ENCODE measurements at regions not wholly inside any gene's neighbourhood (a gene's known extent, or its start where the extent isn't known, plus 50 kb on each side); places are given as distances from the start of the nearest gene placed in this dataset.

DNA sequence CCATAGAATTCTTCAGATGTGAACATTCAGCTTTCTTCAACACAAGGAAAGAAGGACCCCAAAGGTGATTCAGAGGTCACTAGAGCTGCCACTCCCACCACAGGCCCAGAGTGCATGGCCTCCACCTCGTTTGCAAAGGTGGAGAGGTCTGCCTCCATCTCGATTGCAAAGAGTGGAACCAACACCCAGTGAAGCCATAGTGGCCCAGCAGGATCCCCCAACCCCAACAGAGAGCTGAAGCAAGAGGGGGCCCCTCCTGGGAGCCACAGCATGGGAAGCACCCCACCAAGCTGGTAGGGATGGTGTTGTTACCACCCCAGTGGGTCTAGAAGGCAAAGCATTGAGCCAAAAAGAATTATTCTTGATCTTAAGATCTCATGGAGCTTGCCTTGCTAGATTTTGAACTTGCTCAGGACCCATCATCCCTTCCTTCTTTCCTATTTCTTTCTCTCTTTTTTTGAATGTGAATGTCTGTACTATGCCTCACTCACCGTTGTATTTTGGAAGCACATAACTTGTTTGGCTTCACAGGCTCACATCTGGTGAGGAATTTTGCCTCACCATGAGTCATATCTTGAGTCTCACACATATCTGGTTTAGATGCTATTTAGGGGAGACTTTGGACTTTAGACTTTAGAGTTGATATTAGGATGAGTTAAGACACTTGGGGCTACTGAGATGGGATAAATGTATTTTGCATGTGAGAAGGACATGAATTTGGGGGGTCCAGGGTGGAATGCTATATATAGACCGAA, 119.2 kb downstream of the ANKRD60 start:
- DNase-seq: no peak

DNA sequence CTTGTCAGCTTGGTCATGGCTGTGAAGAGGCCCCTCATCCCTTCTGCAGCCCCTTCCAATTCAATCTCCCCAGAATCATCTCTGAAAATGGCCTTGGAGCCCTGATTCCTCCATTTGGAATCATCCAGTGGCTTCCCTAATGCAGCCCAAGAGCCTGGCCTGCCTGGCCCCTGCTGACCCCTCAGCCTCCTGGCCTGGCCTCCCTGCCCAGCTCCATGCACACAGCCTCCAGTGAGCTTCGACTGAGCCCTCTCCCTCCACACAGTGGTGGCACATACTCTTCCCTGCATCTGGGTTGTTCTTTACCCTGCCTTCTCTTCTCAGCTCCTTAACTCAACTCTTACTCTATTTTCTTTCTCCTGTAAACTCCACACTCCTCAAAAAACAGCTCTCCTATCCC, 120.9 kb downstream of the ANKRD60 start:
- DNase-seq: no peak

DNA sequence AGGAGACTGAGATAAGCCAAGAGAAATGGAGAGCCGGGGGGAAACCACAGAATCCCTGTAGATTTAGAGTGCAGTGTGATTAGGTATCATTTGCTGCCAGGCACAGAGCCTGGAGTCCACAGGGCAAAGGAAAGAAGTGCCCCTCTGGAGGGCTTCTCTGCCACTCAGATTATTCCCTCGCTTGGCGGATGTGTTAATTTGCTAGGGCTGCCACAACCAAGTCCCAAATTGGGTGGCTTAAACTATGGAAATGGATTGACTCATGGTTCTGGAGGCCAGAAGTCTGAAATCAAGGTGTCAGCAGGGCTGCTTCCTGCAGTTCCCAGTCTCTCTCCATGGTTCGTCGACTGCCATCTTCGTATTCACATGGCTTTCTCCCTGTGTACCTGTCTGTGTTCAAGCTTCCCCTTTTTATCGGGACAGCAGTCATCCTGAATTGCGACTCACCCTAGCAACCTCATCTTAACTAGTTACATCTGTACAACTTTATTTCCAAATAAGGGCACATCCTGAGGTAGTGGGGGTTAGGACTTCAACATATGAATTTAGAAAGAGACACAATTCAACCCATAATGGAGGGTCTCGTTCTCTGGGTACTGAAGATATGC, 122.2 kb downstream of the ANKRD60 start:
- DNase-seq: no peak

DNA sequence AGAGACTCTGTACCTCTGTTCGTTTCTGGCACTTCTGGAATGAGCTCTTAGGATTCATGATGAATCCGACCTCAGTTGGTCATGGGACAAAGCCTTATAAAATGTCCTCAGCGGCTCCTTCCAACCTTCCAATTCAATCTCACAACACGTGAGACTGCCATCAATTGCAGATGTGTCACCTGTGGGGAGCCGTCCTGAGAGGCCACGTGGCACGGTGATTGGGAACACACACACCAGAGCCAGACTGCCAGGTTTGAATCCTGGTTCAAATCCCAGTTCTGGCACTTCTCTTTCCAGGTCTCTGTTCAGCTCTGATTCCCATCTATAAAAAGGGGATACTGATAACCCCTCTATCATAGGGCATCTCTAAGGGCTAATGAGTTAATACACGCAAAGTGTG, 124.5 kb downstream of the ANKRD60 start:
- DNase-seq: no peak

DNA sequence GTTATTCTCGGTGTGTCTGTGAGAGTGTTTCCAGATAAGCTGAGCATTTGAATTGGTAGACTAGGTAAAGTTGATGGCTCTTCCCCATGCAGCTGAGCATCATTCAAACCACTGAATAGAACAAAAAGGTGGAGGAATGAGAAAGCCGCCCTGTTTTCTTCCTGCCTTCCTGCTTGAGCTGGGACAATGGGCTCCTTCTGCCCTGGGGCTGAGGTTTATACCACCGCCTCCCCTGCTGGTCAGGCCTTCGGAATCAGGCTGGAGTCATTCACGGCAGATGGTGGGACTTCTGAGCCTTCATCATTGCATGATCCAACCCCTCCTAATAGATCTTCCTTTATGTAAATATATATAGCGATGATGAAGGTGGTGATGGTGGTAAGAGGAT, 124.9 kb downstream of the ANKRD60 start:
- DNase-seq: no peak

DNA sequence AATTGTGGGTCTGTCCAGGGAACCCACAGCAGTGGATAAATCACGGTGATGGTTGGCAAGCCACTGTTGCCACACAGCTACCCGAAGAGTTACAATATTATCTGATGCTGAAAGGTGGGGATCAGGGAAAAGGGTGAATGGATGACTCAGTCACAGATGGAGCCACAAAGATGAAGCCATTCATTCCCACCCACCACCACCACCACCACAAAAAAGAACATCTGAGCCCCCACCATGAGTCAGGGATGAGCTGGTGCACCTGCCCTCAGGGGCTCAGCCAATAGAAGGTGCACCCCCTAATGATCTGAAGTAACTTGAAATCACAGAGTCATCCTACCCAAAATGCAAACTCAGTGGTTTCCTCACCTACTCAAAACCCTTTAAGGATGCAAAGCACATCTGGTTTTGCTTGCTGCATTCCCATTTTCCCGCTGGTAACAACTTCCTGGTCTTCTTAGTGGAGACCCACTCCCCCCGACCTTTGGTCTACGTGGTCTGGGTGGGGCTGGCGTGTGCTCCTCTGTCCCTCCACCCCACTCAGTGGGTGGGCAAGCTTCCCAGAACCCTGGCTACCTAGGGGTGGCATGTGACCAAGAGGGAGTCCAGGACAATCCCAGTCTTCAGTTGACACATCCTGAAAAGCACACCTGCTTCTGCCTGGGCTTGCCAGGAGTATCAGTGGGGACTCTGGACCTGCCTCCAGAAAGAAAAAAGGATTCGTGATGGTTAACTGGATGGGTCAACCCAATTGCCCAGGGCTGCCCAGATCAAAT, 125.5 kb downstream of the ANKRD60 start:
- peak; percentile 66 for DNase-seq

DNA sequence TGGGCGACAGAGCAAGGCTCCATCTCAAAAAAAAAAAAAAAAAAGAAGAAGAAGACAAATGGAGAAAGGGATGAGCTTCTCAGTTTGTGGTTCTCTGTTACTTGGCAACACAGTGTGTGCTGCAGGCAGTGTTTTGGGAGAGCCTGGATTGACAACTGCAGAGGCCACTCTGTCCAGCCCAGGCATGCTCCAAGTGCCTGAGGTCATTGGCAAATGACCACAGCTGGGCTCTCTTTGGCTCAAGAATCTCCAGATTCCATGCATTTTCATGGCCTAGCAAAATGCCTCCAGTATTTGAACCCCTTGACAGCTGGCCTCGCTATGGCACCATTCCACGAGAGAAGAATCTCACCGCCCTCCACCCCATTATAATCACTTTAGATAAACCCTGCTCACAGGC, 126.2 kb downstream of the ANKRD60 start:
- DNase-seq: no peak

DNA sequence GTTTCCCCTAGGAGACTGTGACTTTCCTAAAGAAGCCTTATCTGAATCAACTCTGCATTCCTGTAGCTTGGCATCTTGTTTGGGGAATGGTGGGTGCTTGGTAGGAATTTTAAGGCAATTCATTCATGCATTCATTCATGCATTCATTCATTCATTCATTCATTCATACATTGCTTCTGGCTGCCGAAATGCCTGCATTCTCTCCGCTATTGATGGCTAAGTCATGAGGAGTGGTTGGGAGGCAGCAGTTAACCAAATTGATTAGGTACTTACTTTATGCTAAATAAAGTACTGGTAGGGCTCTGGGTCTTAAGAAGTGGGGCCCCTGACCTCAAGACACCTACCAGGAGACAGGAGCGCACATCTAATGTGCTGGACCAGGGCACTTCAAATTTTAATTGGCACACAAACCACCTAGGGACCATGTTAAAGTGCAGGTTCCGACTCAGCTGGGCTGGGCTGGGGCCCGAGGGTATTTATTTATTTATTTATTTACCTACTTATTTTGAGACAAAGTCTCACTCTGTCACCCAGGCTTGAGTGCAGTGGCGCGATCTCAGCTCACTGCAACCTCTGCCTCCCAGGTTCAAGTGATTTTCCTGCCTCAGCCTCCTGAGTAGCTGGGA, 127.6 kb downstream of the ANKRD60 start:
- DNase-seq: no peak

DNA sequence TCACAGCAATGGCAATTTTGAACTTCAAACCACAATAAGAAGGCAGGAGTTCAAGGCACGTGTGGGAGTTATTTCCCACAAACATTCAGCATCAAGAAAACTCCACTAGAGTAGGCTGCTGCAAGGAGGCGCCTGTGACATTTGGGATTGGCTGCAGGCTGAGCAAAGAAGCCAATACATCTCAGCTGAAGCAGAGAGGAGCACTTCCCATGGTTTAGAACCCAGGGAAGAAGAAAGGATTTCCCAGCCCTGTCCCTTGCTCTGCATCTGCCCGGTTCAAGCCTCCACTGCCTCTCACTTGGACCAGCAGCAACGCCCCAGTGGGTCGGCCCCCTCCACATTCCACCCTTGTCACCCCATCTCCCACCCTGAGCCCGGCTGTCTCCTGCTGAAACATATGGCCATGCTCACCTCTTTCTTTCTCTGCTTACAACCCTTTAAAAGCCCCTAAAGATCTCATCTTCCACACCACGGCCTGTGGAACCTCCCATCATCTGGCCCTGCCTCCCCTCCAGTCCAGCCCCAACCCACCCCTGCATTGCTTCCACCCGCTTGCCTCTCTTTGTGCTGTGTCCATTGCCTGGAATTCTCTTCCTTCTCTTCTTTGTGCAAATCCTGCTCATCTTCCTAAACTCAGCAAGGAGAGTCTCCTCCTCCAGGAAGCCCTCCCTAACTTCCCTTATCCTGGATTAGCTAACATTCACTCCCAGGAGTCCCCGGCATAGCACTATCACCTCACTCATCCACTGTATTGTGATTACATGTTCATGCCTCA, 128.3 kb downstream of the ANKRD60 start:
- DNase-seq: no peak

DNA sequence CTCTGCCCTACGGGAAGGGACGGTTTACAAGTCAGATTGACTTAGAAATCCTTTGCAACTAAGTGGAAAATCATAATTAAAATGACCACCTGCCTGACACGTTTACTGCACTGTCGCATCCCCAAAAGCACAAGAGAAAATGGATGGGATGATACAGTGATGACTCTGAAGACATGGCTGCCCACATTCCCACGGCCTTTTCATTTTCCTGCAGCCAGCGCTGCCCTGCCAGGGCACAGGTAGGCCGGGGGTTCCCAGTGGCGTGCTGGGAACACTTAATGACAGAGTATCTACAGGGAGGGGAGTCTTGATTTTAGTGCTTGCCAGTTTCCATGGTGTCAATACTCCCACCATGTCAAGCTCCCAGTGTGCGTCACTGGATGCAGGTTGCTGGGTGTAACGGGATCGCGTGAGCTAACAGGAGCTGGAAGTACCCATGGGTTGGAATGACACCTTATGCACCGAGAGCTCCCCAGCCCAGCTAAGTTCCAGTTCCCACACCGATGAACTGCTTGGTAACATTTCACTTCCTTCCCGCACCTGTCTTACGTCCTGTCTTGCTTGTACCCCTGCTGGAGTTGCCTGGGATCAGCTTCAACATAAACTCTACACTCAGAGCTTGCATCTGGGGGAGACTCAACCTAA, 129.0 kb downstream of the ANKRD60 start:
- no peak for DNase-seq

DNA sequence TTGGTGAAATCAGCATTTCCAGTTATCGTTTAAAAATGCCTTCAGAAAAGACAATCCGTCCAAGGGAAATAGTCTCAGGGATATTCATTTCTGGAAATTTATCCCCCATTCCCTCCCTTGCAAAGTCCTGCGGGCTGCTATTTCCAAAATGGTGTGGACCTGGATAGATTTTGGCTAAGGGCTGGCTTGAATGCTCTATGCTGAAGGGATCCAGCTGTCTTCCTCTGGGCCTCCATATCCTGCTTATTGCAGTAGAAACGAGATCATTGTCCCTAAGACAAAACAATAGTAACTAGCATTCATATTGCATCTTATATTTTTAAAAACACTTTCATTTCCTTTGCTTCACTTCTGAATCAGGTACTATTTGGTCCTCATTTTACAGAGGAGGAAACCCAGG, 129.9 kb downstream of the ANKRD60 start:
- no peak for DNase-seq

DNA sequence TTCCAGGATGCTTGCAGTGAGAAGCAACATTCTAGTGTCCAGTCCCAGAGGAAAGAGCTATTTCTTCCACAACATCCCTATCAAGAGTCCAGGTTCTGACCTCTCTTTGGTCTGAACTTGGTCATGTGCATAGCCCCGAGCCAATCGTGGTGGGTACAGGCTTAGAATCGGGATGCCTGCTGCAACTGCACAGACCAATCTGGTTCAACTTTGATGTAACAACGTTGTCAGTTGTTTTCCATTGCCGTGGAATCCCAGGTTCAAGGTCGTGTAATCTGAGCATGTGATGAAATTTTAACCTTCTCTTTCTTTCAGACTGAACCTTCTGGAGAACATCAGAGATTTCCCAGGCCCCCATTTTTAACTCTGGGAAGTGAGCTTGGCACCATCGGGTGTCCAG, 130.5 kb downstream of the ANKRD60 start:
- DNase-seq: no peak

DNA sequence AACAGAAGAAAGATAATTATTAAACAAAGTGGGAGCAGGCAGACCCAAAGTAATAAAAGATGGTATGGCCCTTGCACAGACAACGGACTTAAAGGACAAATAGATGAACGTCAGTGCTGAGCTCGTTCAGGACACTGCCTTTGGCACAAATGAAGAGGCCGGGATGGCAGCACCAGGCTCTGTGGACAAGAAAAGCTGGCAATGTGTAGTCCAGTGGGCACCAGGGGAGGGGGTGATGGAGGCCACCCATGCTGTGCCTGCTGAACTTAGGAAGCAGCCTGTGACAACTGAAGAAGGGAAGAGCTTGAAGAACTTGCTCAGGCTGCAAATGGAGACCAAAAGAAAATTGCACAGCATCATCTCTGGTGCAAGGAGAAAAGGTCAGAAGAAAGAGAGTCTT, 131.0 kb downstream of the ANKRD60 start:
- DNase-seq: no peak

DNA sequence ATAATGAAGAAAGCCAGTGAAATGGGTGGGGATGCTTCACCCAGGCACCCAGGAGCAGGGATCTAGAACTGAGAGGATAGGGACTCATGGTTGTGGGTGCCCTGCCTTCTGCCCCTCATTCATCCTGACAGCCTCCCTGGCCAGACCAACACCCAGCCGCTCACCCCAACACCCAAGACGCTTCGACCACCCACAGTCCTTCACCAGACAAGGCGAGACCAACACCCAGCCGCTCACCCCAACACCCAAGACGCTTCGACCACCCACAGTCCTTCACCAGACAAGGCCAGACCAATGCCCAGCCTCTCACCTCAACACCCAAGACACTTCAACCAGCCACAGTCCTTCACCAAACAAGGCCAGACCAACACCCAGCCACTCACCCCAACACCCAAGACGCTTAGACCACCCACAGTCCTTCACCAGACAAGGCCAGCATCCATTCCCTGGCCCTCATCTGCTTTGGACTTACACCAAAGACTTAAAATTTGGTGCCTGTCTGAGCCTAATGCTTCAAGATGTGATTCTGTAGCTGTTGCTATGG, 131.5 kb downstream of the ANKRD60 start:
- no peak for DNase-seq

DNA sequence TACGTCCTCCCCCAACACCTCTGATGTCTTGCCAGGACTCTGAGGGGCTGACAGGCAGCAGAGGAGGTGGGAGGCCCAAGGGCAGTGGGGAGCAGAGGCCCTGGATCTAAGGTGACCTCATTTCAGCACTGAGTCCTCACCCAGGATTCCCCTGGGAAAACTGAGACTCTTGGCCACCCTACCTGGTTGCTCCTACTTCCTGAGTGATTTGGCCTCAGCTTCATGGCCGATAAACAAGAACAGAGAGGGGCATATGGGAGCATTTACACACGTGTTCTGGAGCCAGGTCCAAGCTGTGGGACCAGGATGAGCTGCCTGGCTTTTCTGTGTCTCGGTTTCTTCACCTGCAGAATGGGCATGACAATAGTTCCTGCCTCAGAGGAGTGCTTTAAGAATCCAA, 133.8 kb downstream of the ANKRD60 start:
- DNase-seq: peak; percentile 7

DNA sequence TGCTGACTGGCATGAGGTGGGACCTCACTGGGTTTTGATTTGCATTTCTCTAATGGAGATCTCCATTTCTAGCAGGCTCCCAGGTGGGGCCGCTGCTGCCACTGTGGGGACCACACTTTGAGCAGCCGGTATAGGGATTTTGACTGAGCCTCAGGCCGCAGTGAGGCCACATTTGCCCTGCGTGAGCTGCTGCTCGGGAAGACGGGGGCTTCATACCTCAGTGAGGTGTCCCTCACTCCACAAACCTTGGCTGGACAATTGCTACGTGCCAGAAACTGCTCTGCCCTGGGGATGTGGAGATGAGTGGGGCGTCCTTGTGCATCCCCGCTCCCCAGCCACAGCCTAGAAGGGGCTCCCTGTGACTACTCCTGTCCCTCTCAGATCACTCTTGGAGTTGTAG, 134.3 kb downstream of the ANKRD60 start:
- peak; percentile 2 for DNase-seq

DNA sequence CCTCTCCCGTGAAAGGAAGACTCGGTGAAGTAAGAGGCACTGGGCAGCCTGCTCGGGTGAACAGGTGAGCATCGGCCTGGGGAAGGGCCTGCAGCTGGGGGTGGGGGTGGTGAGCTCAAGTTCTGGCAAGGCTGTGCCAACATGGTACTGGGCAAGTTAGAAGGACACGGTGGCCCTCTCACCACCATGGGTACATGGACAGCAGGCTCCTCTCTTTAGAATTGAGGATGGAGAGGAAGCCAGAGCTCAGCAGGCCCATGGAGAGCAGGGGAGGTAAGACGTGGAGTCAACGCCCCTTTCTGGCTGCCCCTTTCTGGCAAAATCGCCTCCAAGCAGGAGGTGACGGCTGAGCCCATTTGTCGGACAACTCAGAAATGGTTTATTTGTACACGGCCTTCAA, 135.6 kb downstream of the ANKRD60 start:
- no peak for DNase-seq

DNA sequence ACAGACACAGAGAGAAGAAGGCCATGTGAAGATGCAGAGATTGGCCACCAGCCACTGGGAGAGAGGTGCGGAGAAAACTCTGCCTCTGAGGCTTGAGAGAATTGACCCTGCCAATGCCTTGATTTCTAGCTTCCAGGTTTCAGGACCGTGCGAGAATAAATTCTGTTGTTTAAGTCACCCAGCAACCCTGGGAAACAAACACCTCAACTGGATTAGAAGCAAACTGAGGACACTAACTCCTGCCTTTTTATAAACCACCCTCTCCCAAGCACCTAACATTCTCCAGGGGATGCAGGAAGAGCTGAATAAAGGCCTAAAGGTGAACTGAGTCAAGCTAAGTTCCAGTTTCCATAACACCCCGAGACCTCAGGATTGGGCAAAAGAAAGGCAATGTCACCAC, 136.1 kb downstream of the ANKRD60 start:
- DNase-seq: no peak

DNA sequence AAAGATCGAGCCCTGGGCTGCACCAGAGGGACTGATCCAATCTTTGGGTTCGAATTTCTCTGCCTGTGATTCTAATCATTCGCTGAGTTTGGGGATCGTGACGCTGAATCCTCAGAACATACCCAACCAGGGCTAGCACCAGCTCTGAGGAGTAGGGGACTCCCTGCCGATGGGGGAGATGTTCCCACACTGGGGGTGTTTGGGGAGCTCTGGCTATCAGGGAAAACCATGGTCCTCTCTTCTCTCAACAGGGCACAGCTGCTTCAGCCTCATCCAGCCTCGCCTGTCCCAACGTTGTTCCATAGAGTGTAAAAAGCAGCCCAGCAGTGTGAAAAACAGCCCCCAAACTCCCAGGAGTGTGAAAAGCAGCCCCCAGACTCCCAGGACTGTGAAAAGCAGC, 136.6 kb downstream of the ANKRD60 start:
- DNase-seq: no peak

DNA sequence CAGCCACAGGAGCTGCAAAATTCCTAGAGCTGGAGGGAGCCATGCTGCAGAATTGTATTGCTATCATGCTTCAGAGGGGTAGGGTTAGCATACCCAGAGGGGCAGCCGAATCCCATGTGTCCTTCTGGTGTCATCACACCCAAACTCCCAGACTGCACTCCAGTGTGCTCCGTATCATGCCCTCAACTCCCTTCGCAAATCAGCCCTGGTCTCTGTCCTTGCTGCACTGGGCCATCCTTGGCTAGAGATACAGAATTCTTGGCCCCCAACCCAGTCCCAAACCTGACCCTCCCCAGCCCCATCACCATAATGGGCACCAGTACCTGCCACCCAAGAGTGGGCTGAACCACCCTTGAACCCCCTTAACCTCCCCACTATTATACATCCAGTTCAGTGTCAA, 138.3 kb downstream of the ANKRD60 start:
- no peak for DNase-seq

DNA sequence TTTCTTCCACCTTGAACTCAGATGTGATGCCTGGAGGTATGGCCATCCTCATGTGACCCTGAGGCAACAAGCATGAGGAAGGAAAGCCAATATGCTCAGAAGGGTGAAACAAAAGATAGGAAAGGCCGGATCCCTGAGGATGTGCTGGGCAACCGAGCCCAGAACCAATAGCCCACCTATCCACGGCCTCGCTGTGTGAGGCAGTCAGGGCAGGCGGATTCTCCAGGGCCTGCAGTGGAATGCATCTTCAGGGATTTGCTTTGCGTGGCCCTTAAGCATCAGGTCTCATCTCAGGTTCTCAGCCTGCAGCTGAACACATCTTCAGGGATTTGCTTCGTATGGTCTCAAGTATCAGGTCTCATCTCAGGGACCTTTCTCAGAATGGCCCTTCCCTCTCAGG, 139.8 kb downstream of the ANKRD60 start:
- no peak for DNase-seq

DNA sequence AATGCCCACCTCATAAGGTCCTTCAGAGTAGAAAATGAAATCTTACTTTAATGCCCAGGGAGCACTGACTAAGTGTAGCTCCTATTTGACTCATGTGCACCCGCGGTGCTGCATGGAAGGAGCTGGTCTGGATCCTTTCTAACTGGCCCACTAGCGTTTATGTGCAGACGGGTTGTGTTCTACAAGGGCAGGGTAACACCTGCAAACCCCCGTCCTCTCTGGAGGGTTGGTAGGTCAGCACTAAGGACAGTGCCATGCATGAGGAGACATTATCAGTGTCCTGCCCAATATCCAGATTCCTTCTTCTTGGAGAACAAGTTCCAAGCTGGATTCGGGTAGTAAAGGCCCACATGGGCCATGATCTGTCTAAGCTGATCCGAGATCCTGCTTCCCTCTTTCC, 140.3 kb downstream of the ANKRD60 start:
- DNase-seq: no peak

All from stimulated activated CD8-positive, alpha-beta memory T cell treated with anti-CD3 and anti-CD28 coated beads, Interleukin-4, amount 100 ng/mL, for 48 hours (primary cell).